ENCODE measurements at regions not wholly inside any gene's neighbourhood (a gene's known extent, or its start where the extent isn't known, plus 50 kb on each side); places are given as distances from the start of the nearest gene placed in this dataset.

- no peak for DNase-seq
- Histone ChIP-seq H3K27ac (no peak overlapping the region), H3K27me3 (ENCODE audit: insufficient read depth, low read depth, severe bottlenecking) (no peaks in the 10 kb centered on the region), H3K36me3 (no peaks in the 10 kb centered on the region), H3K4me3 (ENCODE audit: low read depth, low read length) (no peak overlapping the region), H3K9me3 (ENCODE audit: severe bottlenecking) (peaks cover 3% of the 10 kb centered on the region)
- no peak for TF ChIP-seq CTCF (IDR thresholded peaks at IDR 0.05; ENCODE audit: low read depth, low read length)
Measured at GRCh38 chr6:24010133-24010532, 115.9 kb upstream of the NRSN1 start.

GRCh38 chr6:24016286-24016685 lies 109.7 kb upstream of the NRSN1 start:
- no peak for DNase-seq
- Histone ChIP-seq H3K9me3 (ENCODE audit: severe bottlenecking) (peaks cover 11% of the 10 kb centered on the region), H3K27me3 (ENCODE audit: insufficient read depth, low read depth, severe bottlenecking) (no peaks in the 10 kb centered on the region), H3K27ac (no peak overlapping the region), H3K36me3 (no peaks in the 10 kb centered on the region), H3K4me3 (ENCODE audit: low read depth, low read length) (no peak overlapping the region)
- no peak for TF ChIP-seq CTCF (IDR thresholded peaks at IDR 0.05; ENCODE audit: low read depth, low read length)

GRCh38 chr6:24016857-24017256 lies 109.2 kb upstream of the NRSN1 start:
- Histone ChIP-seq H3K27ac (no peak overlapping the region), H3K9me3 (ENCODE audit: severe bottlenecking) (peaks cover 11% of the 10 kb centered on the region), H3K36me3 (no peaks in the 10 kb centered on the region), H3K4me3 (ENCODE audit: low read depth, low read length) (no peak overlapping the region), H3K27me3 (ENCODE audit: insufficient read depth, low read depth, severe bottlenecking) (no peaks in the 10 kb centered on the region)
- TF ChIP-seq CTCF (IDR thresholded peaks at IDR 0.05; ENCODE audit: low read depth, low read length) = no peak
- no peak for DNase-seq

GRCh38 chr6:24019393-24019792 lies 106.6 kb upstream of the NRSN1 start:
- peaks cover 8% of the 10 kb centered on the region for H3K9me3 ChIP-seq (ENCODE audit: severe bottlenecking)
- DNase-seq = no peak
- no peak overlapping the region for H3K4me3 ChIP-seq (ENCODE audit: low read depth, low read length)
- no peaks in the 10 kb centered on the region for H3K27me3 ChIP-seq (ENCODE audit: insufficient read depth, low read depth, severe bottlenecking)
- no peak overlapping the region for H3K27ac ChIP-seq
- no peaks in the 10 kb centered on the region for H3K36me3 ChIP-seq
- TF ChIP-seq CTCF (IDR thresholded peaks at IDR 0.05; ENCODE audit: low read depth, low read length) = no peak

GRCh38 chr6:24019830-24020229 lies 106.2 kb upstream of the NRSN1 start:
- no peaks in the 10 kb centered on the region for H3K36me3 ChIP-seq
- H3K27ac ChIP-seq = no peak overlapping the region
- TF ChIP-seq CTCF (IDR thresholded peaks at IDR 0.05; ENCODE audit: low read depth, low read length) = no peak
- no peaks in the 10 kb centered on the region for H3K27me3 ChIP-seq (ENCODE audit: insufficient read depth, low read depth, severe bottlenecking)
- peaks cover 8% of the 10 kb centered on the region for H3K9me3 ChIP-seq (ENCODE audit: severe bottlenecking)
- no peak for DNase-seq
- no peak overlapping the region for H3K4me3 ChIP-seq (ENCODE audit: low read depth, low read length)

- no peaks in the 10 kb centered on the region for H3K36me3 ChIP-seq
- no peak for TF ChIP-seq CTCF (IDR thresholded peaks at IDR 0.05; ENCODE audit: low read depth, low read length)
- DNase-seq = no peak
- no peaks in the 10 kb centered on the region for H3K27me3 ChIP-seq (ENCODE audit: insufficient read depth, low read depth, severe bottlenecking)
- H3K27ac ChIP-seq = no peak overlapping the region
- H3K9me3 ChIP-seq (ENCODE audit: severe bottlenecking) = peaks cover 10% of the 10 kb centered on the region
- no peak overlapping the region for H3K4me3 ChIP-seq (ENCODE audit: low read depth, low read length)
Measured at GRCh38 chr6:24026050-24026449, 100.0 kb upstream of the NRSN1 start.
